NT2/D1 (cell line): ENCODE measurements at regions not wholly inside any gene's neighbourhood (a gene's known extent, or its start where the extent isn't known, plus 50 kb on each side); places are given as distances from the start of the nearest gene placed in this dataset.

Experiments used
- SUZ12 ChIP-seq: IDR thresholded peaks from 2 replicates; pipeline ENCODE4 v1.6.1; 2011; ENCODE audit not compliant: insufficient read length, insufficient read depth; ENCODE audit errors: extremely low read depth
- YY1 ChIP-seq: IDR thresholded peaks from 2 replicates; pipeline ENCODE4 v1.6.1; 2011; ENCODE audit not compliant: insufficient read length, insufficient read depth
- ZNF274 ChIP-seq: IDR thresholded peaks from 2 replicates; pipeline ENCODE4 v1.6.1; 2011; ENCODE audit warnings: mild to moderate bottlenecking, low read depth, low read length

DNA sequence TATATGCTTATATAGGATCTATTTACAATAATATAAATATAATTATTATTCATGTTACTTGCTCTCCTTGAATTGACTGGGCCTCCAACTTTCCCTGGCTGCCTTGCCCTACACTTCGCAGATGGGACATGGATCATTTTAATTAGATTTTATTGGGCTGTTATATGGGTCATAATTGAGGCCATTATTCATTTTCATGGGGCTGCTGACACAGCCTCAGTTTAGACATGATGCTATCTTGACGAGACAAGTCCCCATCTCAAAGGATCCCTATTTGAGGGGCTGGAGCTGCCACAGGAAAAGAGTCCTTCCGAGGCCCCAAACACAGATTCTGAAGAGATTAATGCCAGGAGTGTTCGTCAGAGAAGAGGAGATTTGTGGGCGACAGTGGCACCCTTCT is 170.4 kb downstream of the DHX35 start:
- TF ChIP-seq ZNF274 (no peak), YY1 (no peak), SUZ12 (no peak)
